GM06990 (cell line): ENCODE measurements at regions not wholly inside any gene's neighbourhood (a gene's known extent, or its start where the extent isn't known, plus 50 kb on each side); places are given as distances from the start of the nearest gene placed in this dataset.

Experiments used
- DNase-seq: peaks from one replicate; pipeline ENCODE4 v3.0.0-alpha.2; 2011; ENCODE audit not compliant: insufficient read length; ENCODE audit errors: extremely low read depth
- H3K27me3 ChIP-seq: replicated peaks from 2 replicates; pipeline ENCODE4 v1.6.0; 2011; ENCODE audit warnings: low read length; ENCODE audit not compliant: control insufficient read depth, insufficient read depth
- H3K36me3 ChIP-seq: 2 replicates; pipeline ENCODE4 v1.5.1; 2011; ENCODE audit warnings: low read length; ENCODE audit not compliant: control insufficient read depth, insufficient read depth
- H3K4me3 ChIP-seq: replicated peaks from 2 replicates; pipeline ENCODE4 v1.5.1; 2011; ENCODE audit warnings: low read depth, mild to moderate bottlenecking, control low read depth, low read length
- CTCF ChIP-seq: IDR thresholded peaks from 2 replicates; pipeline ENCODE4 v1.5.1; 2011; ENCODE audit warnings: low read length, control low read depth, mild to moderate bottlenecking, inconsistent platforms; ENCODE audit not compliant: insufficient read depth, poor library complexity, severe bottlenecking

GRCh38 chr14:34219661-34220377 lies 242.2 kb downstream of the SPTSSA start:
- no peak for DNase-seq
- TF ChIP-seq CTCF = no peak

DNA sequence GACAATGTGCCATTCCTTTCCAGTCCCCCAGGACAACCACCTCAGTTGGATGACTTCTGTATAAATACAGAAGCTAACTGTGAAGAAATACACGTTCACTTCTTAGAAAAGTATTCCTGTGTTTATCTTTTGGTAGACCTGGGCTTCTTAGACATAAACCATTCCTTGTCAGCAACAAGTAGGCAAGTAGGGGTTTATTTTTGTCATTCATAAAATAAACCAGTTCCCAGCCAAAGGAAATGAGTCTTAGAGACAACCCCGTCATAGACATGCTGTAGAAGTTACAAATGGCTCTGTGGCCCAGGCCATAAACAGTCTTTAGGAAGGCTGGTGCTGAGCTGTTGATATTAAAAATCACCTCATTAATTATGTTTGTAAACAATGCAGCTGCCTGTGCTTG lies 243.2 kb downstream of the SPTSSA start:
- no peaks in the 10 kb centered on the region for H3K36me3 ChIP-seq
- no peak overlapping the region for H3K4me3 ChIP-seq
- no peaks in the 10 kb centered on the region for H3K27me3 ChIP-seq
- DNase-seq = no peak
- no peak for TF ChIP-seq CTCF

More at GRCh38 chr14:34219661-34220377, 242.2 kb downstream of the SPTSSA start:
- Histone ChIP-seq H3K36me3 (no peaks in the 10 kb centered on the region), H3K27me3 (no peaks in the 10 kb centered on the region), H3K4me3 (no peak overlapping the region)

DNA sequence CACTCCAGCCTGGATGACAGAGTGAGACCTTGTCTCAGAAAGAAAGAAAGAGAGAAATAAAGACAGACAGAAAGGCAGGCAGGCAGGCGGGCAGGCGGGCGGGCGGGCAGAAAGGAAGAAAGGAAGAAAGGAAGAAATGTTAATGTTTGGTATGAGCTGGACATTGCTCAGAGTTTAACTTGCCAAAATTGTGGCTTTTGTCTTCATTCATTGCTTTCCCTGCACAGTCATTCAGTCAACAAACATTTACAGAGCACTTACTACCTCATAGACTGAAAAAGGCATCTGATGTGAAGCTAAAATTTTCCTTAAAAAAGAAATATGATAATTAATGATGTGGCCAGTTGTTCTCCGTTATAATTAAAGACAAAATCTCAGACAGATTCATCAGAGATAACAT lies 247.1 kb downstream of the SPTSSA start:
- no peak for DNase-seq
- Histone ChIP-seq H3K27me3 (no peaks in the 10 kb centered on the region), H3K36me3 (no peaks in the 10 kb centered on the region), H3K4me3 (no peak overlapping the region)
- TF ChIP-seq CTCF = no peak

- H3K36me3 ChIP-seq = no peaks in the 10 kb centered on the region
- no peak for TF ChIP-seq CTCF
- no peaks in the 10 kb centered on the region for H3K27me3 ChIP-seq
- no peak for DNase-seq
- H3K4me3 ChIP-seq = no peak overlapping the region
These were observed 248.7 kb downstream of the SPTSSA start for GRCh38 chr14:34213332-34213731.

DNA sequence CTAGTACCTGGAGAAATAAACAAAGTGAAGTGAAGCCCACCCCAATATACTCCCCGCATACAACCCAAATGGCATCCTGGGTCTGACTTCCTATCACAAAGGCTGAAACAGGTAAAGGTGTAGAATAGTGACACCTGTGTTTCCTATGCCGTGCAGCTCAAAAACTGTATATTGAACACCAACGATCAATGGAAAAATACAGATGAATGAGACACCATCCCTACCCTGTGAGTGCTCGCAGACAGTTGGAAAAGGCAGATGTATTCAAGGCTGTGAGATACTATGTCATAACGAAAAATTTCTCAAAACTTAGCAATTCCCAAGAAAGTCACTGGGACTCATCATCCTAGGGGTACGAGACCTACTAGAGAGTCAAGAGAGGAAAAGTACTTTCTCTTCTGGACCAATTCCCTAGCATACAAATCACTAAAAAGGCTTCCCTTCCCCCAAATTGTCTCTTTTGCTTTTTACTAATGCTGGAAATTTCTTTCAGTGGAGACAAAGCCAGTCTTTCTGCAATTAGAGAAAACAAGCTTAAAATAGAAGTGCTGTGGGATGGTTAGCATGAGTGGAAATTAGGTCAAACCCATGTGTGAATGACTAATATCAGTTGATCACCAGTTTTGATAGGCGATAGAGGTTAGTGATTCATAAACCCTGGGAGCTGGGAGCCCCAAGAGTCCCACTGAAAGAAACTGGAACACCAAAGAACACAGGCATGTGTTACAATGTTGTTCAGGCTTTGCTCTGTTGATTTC lies 249.7 kb downstream of the SPTSSA start:
- no peak overlapping the region for H3K4me3 ChIP-seq
- H3K36me3 ChIP-seq = no peaks in the 10 kb centered on the region
- H3K27me3 ChIP-seq = no peaks in the 10 kb centered on the region
- TF ChIP-seq CTCF = no peak
- no peak for DNase-seq
